Coronary artery (tissue), 2 donors: ENCODE measurements at regions not wholly inside any gene's neighbourhood (a gene's known extent, or its start where the extent isn't known, plus 50 kb on each side); places are given as distances from the start of the nearest gene placed in this dataset.

Experiments
- DNase-seq: peaks from one replicate; pipeline ENCODE4 v3.0.0-alpha.2; 2017; ENCODE audit warnings: low spot score
- H3K27ac ChIP-seq, 2 donors: fragments of 200-600 bp; sonication (generic); one replicate each; pipeline ENCODE4 v1.5.1; 2016 to 2019
- H3K4me3 ChIP-seq: fragments of 200-600 bp; sonication (generic); 2 replicates; pipeline ENCODE4 v1.5.1; 2016; ENCODE audit warnings: mild to moderate bottlenecking, moderate library complexity
- TF ChIP-seq, protein P1 (sequence below): fragments of 200-600 bp; sonication (generic); IDR thresholded peaks from one replicate; pipeline ENCODE4 v1.5.1; 2019; ENCODE audit warnings: antibody characterized with exemption

DNA sequence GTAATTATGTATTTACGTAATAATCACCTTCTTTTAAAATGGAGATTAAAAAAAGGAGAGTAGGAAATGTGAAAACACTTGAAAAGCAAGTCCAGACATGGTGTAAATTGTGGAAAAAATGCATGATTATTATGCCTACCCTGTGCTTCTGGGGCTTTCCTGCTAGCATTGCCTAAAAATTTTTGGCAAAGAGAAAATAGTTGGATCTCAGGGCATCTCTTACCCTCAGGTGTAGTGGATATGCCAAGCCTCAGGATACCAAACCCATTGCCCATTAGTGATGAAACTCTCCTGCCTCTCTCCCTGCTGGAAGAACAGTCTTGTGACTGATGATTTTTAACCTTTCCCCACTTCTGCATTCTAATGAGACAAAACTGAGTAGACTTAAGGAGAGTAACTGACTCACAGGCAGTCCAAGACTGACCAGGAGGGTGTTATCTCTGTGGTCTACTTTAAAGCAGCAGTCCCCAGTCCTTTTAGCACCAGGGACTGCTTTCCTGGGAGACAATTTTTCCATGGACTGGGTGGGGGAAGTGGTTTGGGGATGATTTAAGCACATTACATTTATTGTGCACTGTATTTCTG lies 174.6 kb downstream of the ZNF330 start:
- TF ChIP-seq, protein P1, sequence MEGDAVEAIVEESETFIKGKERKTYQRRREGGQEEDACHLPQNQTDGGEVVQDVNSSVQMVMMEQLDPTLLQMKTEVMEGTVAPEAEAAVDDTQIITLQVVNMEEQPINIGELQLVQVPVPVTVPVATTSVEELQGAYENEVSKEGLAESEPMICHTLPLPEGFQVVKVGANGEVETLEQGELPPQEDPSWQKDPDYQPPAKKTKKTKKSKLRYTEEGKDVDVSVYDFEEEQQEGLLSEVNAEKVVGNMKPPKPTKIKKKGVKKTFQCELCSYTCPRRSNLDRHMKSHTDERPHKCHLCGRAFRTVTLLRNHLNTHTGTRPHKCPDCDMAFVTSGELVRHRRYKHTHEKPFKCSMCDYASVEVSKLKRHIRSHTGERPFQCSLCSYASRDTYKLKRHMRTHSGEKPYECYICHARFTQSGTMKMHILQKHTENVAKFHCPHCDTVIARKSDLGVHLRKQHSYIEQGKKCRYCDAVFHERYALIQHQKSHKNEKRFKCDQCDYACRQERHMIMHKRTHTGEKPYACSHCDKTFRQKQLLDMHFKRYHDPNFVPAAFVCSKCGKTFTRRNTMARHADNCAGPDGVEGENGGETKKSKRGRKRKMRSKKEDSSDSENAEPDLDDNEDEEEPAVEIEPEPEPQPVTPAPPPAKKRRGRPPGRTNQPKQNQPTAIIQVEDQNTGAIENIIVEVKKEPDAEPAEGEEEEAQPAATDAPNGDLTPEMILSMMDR = no peak
- no peak for DNase-seq
- no peak overlapping the region for H3K4me3 ChIP-seq
- no peak overlapping the region for H3K27ac ChIP-seq

DNA sequence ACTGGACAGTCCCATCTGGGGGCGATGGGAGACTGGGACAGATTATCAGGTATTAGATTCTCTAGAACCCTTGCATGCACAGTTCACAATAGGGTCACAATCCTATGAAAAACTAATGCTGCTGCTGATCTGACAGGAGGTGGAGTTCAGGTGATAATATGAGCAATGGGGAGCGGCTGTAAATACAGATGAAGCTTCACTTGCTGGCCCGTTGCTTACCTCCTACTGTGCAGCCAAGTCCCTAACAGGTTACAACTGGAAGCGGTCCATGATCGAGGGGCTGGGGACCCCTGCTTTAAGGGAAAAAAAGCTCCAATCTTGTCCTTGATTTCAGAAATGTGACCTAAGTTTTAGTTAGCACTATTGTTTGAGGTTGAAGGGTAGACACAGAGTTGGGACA lies 175.2 kb downstream of the ZNF330 start:
- DNase-seq = no peak
- H3K4me3 ChIP-seq = no peak overlapping the region
- H3K27ac ChIP-seq = no peak overlapping the region
- TF ChIP-seq, protein P1 = no peak

DNA sequence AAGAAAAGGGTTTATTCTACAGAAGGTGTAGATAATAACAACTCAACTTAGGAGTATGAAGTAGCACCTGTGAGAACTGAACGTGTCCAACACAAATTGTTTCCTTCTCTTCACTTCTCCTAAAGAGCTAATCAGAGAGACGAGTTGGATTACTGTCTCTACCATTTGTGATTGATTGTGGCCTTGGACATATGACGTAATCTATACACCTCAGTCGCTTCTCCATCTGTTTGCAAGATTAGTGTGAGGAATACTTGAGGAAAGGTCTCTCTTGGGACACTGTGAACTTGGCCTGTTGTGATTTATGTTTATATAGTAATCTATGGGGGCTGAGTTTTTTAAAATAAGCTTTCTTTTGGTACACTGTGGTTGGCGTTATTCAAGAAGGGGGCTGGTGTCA lies 182.0 kb downstream of the ZNF330 start:
- TF ChIP-seq, protein P1 = no peak
- DNase-seq = no peak
- no peak overlapping the region for H3K4me3 ChIP-seq

DNA sequence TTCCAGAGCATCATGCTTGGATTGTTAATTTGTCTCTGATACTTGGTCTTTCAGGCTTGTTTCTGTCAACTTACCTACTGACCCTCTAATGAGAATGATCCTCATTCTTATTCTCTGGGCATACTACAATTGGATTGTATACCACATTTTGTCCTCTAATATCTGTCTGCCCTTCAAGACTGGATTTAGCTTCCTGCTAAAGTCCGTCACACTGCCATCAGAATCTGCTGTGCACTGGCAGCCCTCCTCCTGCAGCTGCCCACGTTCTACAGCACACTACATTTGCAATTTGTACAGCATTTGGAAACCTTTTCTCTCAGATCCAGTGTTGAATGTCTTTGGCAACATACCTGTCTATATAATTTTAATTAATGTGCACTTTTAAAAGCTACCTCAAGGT lies 183.1 kb downstream of the ZNF330 start:
- Histone ChIP-seq H3K27ac (no peak overlapping the region), H3K4me3 (no peak overlapping the region)
- no peak for DNase-seq
- TF ChIP-seq, protein P1 = no peak

More for the DNA sequence above, 182.0 kb downstream of the ZNF330 start:
- no peak overlapping the region for H3K27ac ChIP-seq

DNA sequence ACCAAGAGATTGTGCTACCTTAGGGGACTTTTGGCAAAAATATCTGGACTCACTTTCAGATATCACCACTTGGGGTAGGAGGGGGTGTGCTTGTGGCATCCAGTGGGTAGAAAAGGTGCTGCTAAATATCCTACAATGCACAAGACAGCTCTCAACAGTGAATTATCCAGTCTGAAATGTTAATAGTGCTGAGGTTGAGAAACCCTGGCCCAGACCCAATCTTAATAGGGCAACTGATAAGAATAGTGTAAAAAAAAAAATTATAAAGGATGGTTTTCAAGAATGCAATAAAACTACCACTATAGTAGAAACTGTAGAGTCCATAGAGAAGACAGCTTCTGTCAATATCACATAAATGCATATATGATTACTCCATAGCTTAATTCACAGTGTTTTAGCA lies 185.5 kb downstream of the ZNF330 start:
- Histone ChIP-seq H3K27ac (no peak overlapping the region), H3K4me3 (no peak overlapping the region)
- TF ChIP-seq, protein P1 = no peak

DNA sequence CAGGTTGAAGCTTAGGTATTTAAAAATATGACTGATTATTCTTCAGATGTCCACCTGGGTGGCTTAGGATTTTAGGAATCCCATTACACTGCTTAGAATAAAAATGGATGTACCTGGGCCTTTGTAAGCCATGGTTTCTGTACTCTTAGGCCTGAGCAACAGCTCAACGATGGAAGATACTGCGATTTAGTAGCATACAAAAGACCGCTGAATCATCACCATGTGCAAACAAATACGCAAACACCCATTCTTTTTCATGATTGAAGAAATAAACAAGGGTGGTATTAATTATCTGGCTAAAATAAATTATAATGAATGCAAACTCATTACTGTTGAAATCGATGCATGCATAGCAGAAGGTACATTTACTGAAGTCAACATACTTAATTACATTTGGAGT lies 188.9 kb downstream of the ZNF330 start:
- no peak for DNase-seq
- TF ChIP-seq, protein P1 = no peak

More for the DNA sequence above, 185.5 kb downstream of the ZNF330 start:
- DNase-seq = no peak

DNA sequence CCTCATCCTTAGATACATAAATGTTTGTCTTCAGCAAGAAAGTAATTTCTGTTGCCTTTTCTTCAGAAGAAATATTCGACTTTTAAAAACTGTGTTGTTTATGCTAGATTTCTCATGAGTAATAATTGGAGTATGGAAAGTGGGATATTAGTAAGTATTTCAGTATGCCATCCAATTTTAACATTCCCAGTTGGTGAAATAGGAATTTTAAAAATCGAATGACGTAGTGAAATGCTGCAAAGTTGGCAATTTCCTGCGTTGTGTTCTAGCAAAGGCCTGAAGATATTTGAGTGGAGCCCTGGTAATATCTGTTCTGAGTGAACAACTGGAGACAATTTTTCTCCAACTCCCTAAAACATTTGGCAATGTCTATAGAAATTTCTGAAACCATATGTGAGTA lies 190.1 kb downstream of the ZNF330 start:
- no peak for DNase-seq

More for the DNA sequence above, 188.9 kb downstream of the ZNF330 start:
- H3K27ac ChIP-seq = no peak overlapping the region
- H3K4me3 ChIP-seq = no peak overlapping the region

More for the DNA sequence above, 190.1 kb downstream of the ZNF330 start:
- H3K27ac ChIP-seq = peak overlapping the region in 1 of 2 donors; percentile 22
- H3K4me3 ChIP-seq = no peak overlapping the region
- TF ChIP-seq, protein P1 = no peak
